CD4-positive, alpha-beta T cell (primary cell): ENCODE measurements at regions not wholly inside any gene's neighbourhood (a gene's known extent, or its start where the extent isn't known, plus 50 kb on each side); places are given as distances from the start of the nearest gene placed in this dataset.
"Not testable (repeated sequence)": the region's sequence is repeated elsewhere in the genome, so short reads cannot be mapped to it uniquely, and the experiment has no call there.

Experiments used
- ATAC-seq: fragments of 200-7000 bp; cut with Tn5 transposase; one replicate; pipeline ENCODE4 v1.10.0; 2022; ENCODE audit warnings: mild to moderate bottlenecking; ENCODE audit not compliant: poor library complexity
- CTCF ChIA-PET: fragments of 350-600 bp; sonication (Branson Sonifier 250); formaldehyde crosslinking; loops from one replicate; lab custom pipeline; 2021; ENCODE audit warnings: antibody characterized with exemption, inconsistent platforms; lab: Charles Lee
- POLR2A ChIA-PET: fragments of 350-600 bp; sonication (Branson Sonifier 250); formaldehyde crosslinking; loops from one replicate; lab custom pipeline; 2021; ENCODE audit warnings: antibody characterized with exemption, inconsistent platforms; lab: Charles Lee
- DNase-seq, 14 experiments: peaks; one replicate each; pipeline ENCODE4 v3.0.0-alpha.2; 2013 to 2020; ENCODE audit warnings: mixed read lengths in 2 of 14
- H3K27ac ChIP-seq, 2 donors: one replicate each; pipeline versions ENCODE4 v1.5.1 to v1.7.0; 2013; ENCODE audit warnings: low read length in 2 of 2, low read depth in 1 of 2, mild to moderate bottlenecking in 1 of 2
- H3K27me3 ChIP-seq, 2 experiments: 1 replicate in 1 of 2; 2 replicates in 1 of 2; pipeline versions ENCODE4 v1.6.1 to v1.7.0; 2013; ENCODE audit warnings: low read length in 2 of 2, control low read depth in 1 of 2, mild to moderate bottlenecking in 1 of 2, moderate library complexity in 1 of 2; ENCODE audit not compliant: insufficient read depth in 2 of 2, control insufficient read depth in 1 of 2
- H3K36me3 ChIP-seq: one replicate; pipeline ENCODE4 v1.6.1; 2013; ENCODE audit warnings: low read length, control low read depth; ENCODE audit not compliant: insufficient read depth
- H3K4me1 ChIP-seq: one replicate; pipeline ENCODE4 v1.6.1; 2013; ENCODE audit warnings: low read length, control low read depth; ENCODE audit not compliant: insufficient read depth
- H3K4me3 ChIP-seq: one replicate; pipeline ENCODE4 v1.5.1; 2013; ENCODE audit warnings: mild to moderate bottlenecking, low read length, moderate library complexity
- H3K9me3 ChIP-seq, 2 experiments: 1 replicate in 1 of 2; 2 replicates in 1 of 2; pipeline versions ENCODE4 v1.6.1 to v1.7.0; 2013; ENCODE audit warnings: low read length in 2 of 2, mild to moderate bottlenecking in 2 of 2, control low read depth in 1 of 2, moderate library complexity in 1 of 2; ENCODE audit not compliant: control insufficient read depth in 1 of 2, insufficient read depth in 1 of 2
- H3K27ac Mint-ChIP-seq: one replicate; pipeline ENCODE4 v1.8.0; 2020; ENCODE audit warnings: mixed read lengths
- H3K27me3 Mint-ChIP-seq: one replicate; pipeline ENCODE4 v1.8.0; 2021; ENCODE audit warnings: mixed read lengths
- H3K36me3 Mint-ChIP-seq: one replicate; pipeline ENCODE4 v1.8.0; 2021; ENCODE audit warnings: low read depth, mixed read lengths
- H3K4me1 Mint-ChIP-seq: one replicate; pipeline ENCODE4 v1.8.0; 2021; ENCODE audit warnings: low read depth, mixed read lengths
- H3K4me3 Mint-ChIP-seq: one replicate; pipeline ENCODE4 v1.8.0; 2020; ENCODE audit warnings: mild to moderate bottlenecking, mixed read lengths
- H3K9me3 Mint-ChIP-seq: one replicate; pipeline ENCODE4 v1.8.0; 2020; ENCODE audit warnings: mixed read lengths
- intact Hi-C, 2 experiments: fragments of 100-400 bp; cut with DNase I in 1 of 2; cut with micrococcal nuclease in 1 of 2; formaldehyde crosslinking; loops; one replicate each; pipeline versions ENCODE4 v1.15.1 to v1.9.0; 2023 to 2025; cut with DNase I, micrococcal nuclease
- TF ChIP-seq, protein P1 (sequence below): fragments of 200-600 bp; IDR thresholded peaks from one replicate; pipeline ENCODE4 v1.8.0; 2022; ENCODE audit warnings: antibody characterized with exemption, mild to moderate bottlenecking

DNA sequence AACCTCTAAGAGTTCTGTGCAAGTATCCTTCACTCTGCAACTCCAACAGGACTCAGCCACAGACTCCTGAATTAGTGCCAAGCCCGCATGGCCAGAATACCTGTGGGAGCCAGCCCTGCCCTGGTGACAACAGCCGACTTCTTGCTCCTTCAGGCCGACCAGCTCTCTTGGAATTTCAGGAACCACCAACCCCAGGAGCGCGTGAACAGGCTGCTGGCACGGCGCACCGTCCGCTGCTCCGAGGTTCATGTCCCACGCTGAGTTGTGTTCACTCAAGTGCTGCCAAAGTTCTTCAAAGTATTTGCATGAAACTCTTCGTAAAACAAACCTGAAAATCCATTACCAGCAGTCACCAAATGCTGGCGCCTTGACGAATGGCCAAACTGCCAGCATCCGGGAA, 232.8 kb downstream of the NR2F1-AS1 start:
- Histone ChIP-seq H3K9me3 (peaks cover 0 to 17% of the 10 kb centered on the region in 2 experiments), H3K27me3 (no peaks in the 10 kb centered on the region), H3K4me1 (no peaks in the 10 kb centered on the region), H3K36me3 (no peaks in the 10 kb centered on the region), H3K27ac (no peak overlapping the region), H3K4me3 (no peak overlapping the region)
- ATAC-seq (no peak), DNase-seq (no peak)
- CTCF ChIA-PET, result no interaction called here
- POLR2A ChIA-PET, result no interaction called here
- no peaks in the 10 kb centered on the region for H3K4me1 Mint-ChIP-seq
- no peak overlapping the region for H3K27ac Mint-ChIP-seq
- H3K36me3 Mint-ChIP-seq, result no peaks in the 10 kb centered on the region
- TF ChIP-seq, protein P1, sequence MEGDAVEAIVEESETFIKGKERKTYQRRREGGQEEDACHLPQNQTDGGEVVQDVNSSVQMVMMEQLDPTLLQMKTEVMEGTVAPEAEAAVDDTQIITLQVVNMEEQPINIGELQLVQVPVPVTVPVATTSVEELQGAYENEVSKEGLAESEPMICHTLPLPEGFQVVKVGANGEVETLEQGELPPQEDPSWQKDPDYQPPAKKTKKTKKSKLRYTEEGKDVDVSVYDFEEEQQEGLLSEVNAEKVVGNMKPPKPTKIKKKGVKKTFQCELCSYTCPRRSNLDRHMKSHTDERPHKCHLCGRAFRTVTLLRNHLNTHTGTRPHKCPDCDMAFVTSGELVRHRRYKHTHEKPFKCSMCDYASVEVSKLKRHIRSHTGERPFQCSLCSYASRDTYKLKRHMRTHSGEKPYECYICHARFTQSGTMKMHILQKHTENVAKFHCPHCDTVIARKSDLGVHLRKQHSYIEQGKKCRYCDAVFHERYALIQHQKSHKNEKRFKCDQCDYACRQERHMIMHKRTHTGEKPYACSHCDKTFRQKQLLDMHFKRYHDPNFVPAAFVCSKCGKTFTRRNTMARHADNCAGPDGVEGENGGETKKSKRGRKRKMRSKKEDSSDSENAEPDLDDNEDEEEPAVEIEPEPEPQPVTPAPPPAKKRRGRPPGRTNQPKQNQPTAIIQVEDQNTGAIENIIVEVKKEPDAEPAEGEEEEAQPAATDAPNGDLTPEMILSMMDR, result no peak
- H3K9me3 Mint-ChIP-seq, result peaks cover 2% of the 10 kb centered on the region
- no peak overlapping the region for H3K4me3 Mint-ChIP-seq
- intact Hi-C loops, result no loop called here
- H3K27me3 Mint-ChIP-seq, result no peaks in the 10 kb centered on the region

DNA sequence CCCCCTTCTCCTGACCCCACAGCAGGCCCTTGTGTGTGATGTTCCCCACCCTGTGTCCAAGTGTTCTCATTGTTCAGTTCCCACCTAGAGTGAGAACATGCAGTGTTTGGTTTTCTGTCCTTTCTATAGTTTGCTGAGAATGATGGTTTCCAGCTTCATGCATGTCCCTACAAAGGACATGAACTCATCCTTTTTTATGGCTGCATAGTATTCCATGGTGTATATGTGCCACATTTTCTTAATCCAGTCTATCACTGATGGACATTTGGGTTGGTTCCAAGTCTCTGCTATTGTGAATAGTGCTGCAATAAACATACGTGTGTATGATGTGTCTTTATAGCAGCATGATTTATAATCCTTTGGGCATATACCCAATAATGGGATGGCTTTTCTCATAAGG, 234.2 kb downstream of the NR2F1-AS1 start:
- DNase-seq, H3K27me3 Mint-ChIP-seq, H3K9me3 Mint-ChIP-seq, CTCF ChIA-PET, POLR2A ChIA-PET, H3K4me1 ChIP-seq, ATAC-seq, H3K27ac Mint-ChIP-seq, H3K27me3 ChIP-seq, H3K4me1 Mint-ChIP-seq, H3K4me3 Mint-ChIP-seq, H3K4me3 ChIP-seq, intact Hi-C loops, H3K27ac ChIP-seq, H3K36me3 Mint-ChIP-seq, H3K36me3 ChIP-seq: not testable (repeated sequence)
- H3K9me3 ChIP-seq, result peaks cover 0 to 17% of the 10 kb centered on the region in 2 experiments

DNA sequence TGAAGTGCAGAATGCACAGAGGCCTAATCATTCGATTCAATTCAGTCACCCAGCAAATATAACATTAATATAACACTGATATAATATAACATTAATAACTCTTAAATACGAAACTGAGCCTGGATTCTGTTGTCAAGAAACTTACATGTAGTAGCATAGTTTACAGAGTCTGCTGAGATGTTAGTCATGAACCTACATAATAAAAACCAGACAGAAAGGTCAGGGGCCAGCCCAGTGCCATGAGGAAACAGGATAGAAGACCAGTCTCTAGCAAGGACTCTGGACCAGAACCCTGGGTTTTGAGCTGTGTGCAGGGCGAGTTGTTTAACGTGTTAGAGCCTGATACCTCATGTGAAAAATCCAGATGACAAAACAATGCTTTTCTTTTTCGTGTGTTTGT, 234.7 kb downstream of the NR2F1-AS1 start:
- Histone ChIP-seq H3K27ac (no peak overlapping the region), H3K9me3 (peaks cover 0 to 17% of the 10 kb centered on the region in 2 experiments), H3K27me3 (no peaks in the 10 kb centered on the region), H3K36me3 (no peaks in the 10 kb centered on the region), H3K4me3 (no peak overlapping the region), H3K4me1 (no peaks in the 10 kb centered on the region)
- no peaks in the 10 kb centered on the region for H3K36me3 Mint-ChIP-seq
- H3K9me3 Mint-ChIP-seq, result peaks cover 2% of the 10 kb centered on the region
- intact Hi-C loops, result no loop called here
- ATAC-seq, result no peak
- H3K27ac Mint-ChIP-seq, result no peak overlapping the region
- CTCF ChIA-PET, result no interaction called here
- no peak for DNase-seq
- POLR2A ChIA-PET, result no interaction called here
- no peaks in the 10 kb centered on the region for H3K4me1 Mint-ChIP-seq
- TF ChIP-seq, protein P1, result no peak
- H3K27me3 Mint-ChIP-seq, result no peaks in the 10 kb centered on the region
- H3K4me3 Mint-ChIP-seq, result no peak overlapping the region

DNA sequence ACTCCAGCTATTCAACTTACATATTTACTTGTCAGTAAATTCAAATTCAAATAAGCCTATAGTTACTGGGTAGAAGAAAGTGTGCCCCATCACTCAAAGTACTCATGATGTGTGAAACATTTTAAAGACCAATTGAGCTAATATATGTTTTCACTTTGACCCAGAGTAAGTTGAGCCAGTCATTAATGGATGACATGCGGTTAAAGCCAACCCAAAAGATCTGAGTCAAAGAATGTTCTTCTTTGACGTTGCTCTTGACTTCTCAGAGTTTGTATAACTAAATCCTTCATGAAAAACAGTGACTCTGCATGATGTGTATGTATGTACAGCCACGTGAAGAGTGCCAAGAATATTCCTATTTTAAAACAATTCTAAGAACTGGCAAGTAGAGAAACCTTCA, 237.4 kb downstream of the NR2F1-AS1 start:
- no peak overlapping the region for H3K27ac ChIP-seq
- no peaks in the 10 kb centered on the region for H3K36me3 ChIP-seq
- no peaks in the 10 kb centered on the region for H3K4me1 Mint-ChIP-seq
- ATAC-seq, result no peak
- no peak overlapping the region for H3K4me3 ChIP-seq
- H3K9me3 Mint-ChIP-seq, result no peaks in the 10 kb centered on the region
- DNase-seq, result no peak
- H3K4me3 Mint-ChIP-seq, result no peak overlapping the region
- H3K27me3 ChIP-seq, result no peaks in the 10 kb centered on the region
- intact Hi-C loops, result no loop called here
- H3K9me3 ChIP-seq, result peaks cover 0 to 13% of the 10 kb centered on the region in 2 experiments
- H3K4me1 ChIP-seq, result no peaks in the 10 kb centered on the region
- TF ChIP-seq, protein P1, result no peak
- ChIA-PET CTCF (no interaction called here), POLR2A (no interaction called here)
- no peak overlapping the region for H3K27ac Mint-ChIP-seq
- H3K36me3 Mint-ChIP-seq, result no peaks in the 10 kb centered on the region
- H3K27me3 Mint-ChIP-seq, result no peaks in the 10 kb centered on the region
